Fibroblast of the aortic adventitia (primary cell): ENCODE measurements at regions not wholly inside any gene's neighbourhood (a gene's known extent, or its start where the extent isn't known, plus 50 kb on each side); places are given as distances from the start of the nearest gene placed in this dataset.

Experiments
- DNase-seq: peaks from one replicate; pipeline ENCODE4 v3.0.0-alpha.2; 2010; ENCODE audit warnings: low read depth
- H3K4me3 ChIP-seq: 2 replicates; pipeline ENCODE4 v1.5.1; 2011; ENCODE audit warnings: low read depth, mild to moderate bottlenecking, control low read depth, low read length, moderate library complexity
- CTCF ChIP-seq: IDR thresholded peaks from 2 replicates; pipeline ENCODE4 v1.5.1; 2011; ENCODE audit warnings: mild to moderate bottlenecking, low read length, control low read depth, inconsistent platforms; ENCODE audit not compliant: insufficient read depth

- DNase-seq = no peak
- no peak overlapping the region for H3K4me3 ChIP-seq
- TF ChIP-seq CTCF = no peak
Measured at GRCh38 chr1:5616366-5617178, 375.7 kb downstream of the NPHP4 start.

- DNase-seq = no peak
- H3K4me3 ChIP-seq = no peak overlapping the region
- no peak for TF ChIP-seq CTCF
Measured at GRCh38 chr1:5615076-5615475, 377.1 kb downstream of the NPHP4 start.

GRCh38 chr1:5613900-5614299, 378.3 kb downstream of the NPHP4 start:
- H3K4me3 ChIP-seq = no peak overlapping the region
- TF ChIP-seq CTCF = no peak
- DNase-seq = no peak

GRCh38 chr1:5611851-5612250, 380.4 kb downstream of the NPHP4 start:
- TF ChIP-seq CTCF = no peak
- no peak overlapping the region for H3K4me3 ChIP-seq
- no peak for DNase-seq

GRCh38 chr1:5611431-5611830, 380.8 kb downstream of the NPHP4 start:
- no peak for TF ChIP-seq CTCF
- DNase-seq = no peak

GRCh38 chr1:5610432-5610831, 381.8 kb downstream of the NPHP4 start:
- DNase-seq = no peak

More at GRCh38 chr1:5611431-5611830, 380.8 kb downstream of the NPHP4 start:
- H3K4me3 ChIP-seq = no peak overlapping the region

More at GRCh38 chr1:5610432-5610831, 381.8 kb downstream of the NPHP4 start:
- H3K4me3 ChIP-seq = no peak overlapping the region
- TF ChIP-seq CTCF = no peak
